SK-N-SH (cell line): ENCODE measurements at regions not wholly inside any gene's neighbourhood (a gene's known extent, or its start where the extent isn't known, plus 50 kb on each side); places are given as distances from the start of the nearest gene placed in this dataset.

ENCODE experiments used
- CTCF ChIP-seq: fragments of 200-600 bp; sonication (generic); IDR thresholded peaks from 2 replicates; pipeline ENCODE4 v1.6.1; 2017; ENCODE audit warnings: antibody characterized with exemption, mild to moderate bottlenecking, moderate library complexity
- ELF1 ChIP-seq: IDR thresholded peaks from 2 replicates; pipeline ENCODE4 v1.4.0; 2012
- NFIC ChIP-seq: IDR thresholded peaks from 2 replicates; pipeline ENCODE4 v1.4.0; 2012; ENCODE audit warnings: borderline replicate concordance
- POLR2AphosphoS5 ChIP-seq: IDR thresholded peaks from 2 replicates; pipeline ENCODE4 v1.6.1; 2012; ENCODE audit warnings: low read depth, low read length
- RAD21 ChIP-seq: IDR thresholded peaks from 2 replicates; pipeline ENCODE4 v1.6.1; 2012; ENCODE audit warnings: mild to moderate bottlenecking, low read length
- REST ChIP-seq: IDR thresholded peaks from 2 replicates; pipeline ENCODE4 v1.6.1; 2012; ENCODE audit warnings: mild to moderate bottlenecking, low read depth, low read length, moderate library complexity
- TEAD4 ChIP-seq: IDR thresholded peaks from 2 replicates; pipeline ENCODE4 v1.4.0; 2012; ENCODE audit warnings: mild to moderate bottlenecking, borderline replicate concordance; ENCODE audit not compliant: insufficient read depth

- TF ChIP-seq REST (no peak), CTCF (no peak), NFIC (no peak), TEAD4 (no peak), POLR2AphosphoS5 (no peak), ELF1 (no peak), RAD21 (no peak)
Measured at GRCh38 chr6:144438103-144438502, 153.0 kb downstream of the UTRN start.
